ENCODE measurements at regions not wholly inside any gene's neighbourhood (a gene's known extent, or its start where the extent isn't known, plus 50 kb on each side); places are given as distances from the start of the nearest gene placed in this dataset.

DNA sequence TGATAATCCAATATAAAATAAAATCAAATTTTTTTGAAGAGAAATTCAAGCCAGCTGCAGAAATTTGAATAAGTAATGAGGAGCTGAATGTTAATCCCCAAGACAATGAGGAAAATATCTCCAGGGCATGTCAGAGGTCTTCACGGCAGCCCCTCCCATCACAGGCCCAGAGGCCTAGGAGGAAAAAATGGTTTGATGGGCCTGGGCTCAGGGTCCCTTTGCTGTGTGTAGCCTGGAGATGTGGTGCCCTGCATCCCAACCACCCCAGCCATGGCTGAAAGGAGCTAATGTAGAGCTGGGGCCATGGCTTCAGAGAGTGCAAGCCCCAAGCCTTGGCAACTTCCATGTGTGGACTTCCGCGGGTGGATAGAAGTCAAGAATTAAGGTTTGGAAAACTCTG, 618.3 kb downstream of the TAF11L14 start:
- DNase-seq, result no peak
- in situ Hi-C loops (cut with MboI; ENCODE audit: low pct_unique_long_range_greater_than_20kb, low sequenced_read_pairs), result no loop called here

GRCh38 chr5:18264126-18264882, 630.0 kb downstream of the TAF11L14 start:
- no peak for DNase-seq
- in situ Hi-C loops (cut with MboI; ENCODE audit: low pct_unique_long_range_greater_than_20kb, low sequenced_read_pairs), result no loop called here

DNA sequence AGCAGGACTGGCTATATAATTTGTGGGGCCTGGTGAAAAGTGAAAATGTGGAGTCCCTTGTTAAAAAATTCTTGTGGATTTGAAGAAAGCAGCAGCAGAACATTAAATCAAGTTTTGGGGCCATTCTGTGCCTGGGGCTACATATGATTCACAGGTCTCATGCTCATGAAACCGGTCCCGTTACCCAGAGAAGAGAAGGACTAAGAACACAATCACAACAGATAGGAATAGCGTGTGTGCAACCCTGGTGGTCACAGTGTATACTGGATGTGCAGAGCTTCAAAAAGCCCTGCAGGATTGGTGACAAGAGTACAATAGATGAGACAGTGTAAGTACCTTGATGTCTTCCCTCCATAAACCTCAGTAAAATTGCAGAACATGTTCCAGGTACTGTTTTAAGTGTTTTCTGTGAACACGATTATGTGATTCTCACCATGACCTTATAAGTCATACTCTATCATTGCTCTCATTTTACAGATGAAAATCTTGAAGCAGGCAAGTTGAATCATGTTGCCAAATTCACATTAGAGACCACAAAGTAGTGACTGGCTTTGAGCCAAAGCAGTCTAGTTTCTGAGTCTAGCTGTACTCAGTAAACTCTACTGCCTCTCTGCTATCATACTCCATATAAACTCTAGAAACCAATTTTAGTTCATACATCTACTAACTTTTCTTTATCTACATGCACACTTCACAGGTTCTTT, 636.5 kb downstream of the TAF11L14 start:
- in situ Hi-C loops (cut with MboI; ENCODE audit: low pct_unique_long_range_greater_than_20kb, low sequenced_read_pairs), result no loop called here
- no peak for DNase-seq

DNA sequence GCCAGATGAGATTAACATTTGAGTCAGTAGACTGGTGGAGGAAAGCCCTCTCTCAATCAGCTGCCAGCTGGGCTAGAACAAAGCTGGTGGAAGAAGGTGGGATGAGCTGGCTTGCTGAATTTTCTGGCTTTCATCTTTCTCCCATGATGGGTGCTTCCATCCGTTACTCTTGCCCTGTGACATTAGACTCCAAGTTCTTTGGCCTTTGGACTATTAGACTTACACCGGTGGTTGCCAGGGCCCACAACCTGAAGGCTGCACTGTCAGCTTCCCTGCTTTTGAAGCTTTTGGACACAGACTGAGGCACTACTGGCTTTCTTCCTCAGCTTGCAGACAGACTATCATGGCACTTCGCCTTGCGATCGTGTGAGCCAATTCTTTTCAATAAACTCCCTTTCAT, 642.7 kb downstream of the TAF11L14 start:
- no peak for DNase-seq
- in situ Hi-C loops (cut with MboI; ENCODE audit: low pct_unique_long_range_greater_than_20kb, low sequenced_read_pairs), result loop anchor here (25.0 kb wide), 1 partner anchor 1065 kb away; the partner anchor contains the start of gene BASP1

GRCh38 chr5:18281947-18282581, 647.8 kb downstream of the TAF11L14 start:
- peak; percentile 26 for DNase-seq
- in situ Hi-C loops (cut with MboI; ENCODE audit: low pct_unique_long_range_greater_than_20kb, low sequenced_read_pairs), result loop anchor here (25.0 kb wide), 1 partner anchor 1070 kb away; the partner anchor contains the start of gene BASP1

DNA sequence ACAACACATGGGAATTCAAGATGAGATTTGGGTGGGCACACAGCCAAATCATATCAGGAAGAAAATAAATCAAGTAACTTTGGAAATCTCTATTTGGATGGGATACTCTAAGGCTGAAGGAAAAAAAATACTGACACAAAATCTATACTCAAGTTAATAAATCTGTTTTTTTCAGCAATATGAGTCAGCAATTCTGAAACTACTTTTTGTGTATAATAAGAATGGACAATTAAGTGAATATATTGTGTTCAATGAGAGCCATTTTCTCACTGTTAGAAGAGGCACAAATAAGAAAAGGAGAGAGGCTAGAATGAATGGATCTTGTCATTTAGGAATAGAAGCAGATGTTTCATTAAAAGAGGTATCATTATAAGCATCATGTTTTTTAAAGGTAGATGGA, 651.0 kb downstream of the TAF11L14 start:
- in situ Hi-C loops (cut with MboI; ENCODE audit: low pct_unique_long_range_greater_than_20kb, low sequenced_read_pairs), result loop anchor here (25.0 kb wide), 1 partner anchor 1073 kb away; the partner anchor contains the start of gene BASP1
- DNase-seq, result no peak

DNA sequence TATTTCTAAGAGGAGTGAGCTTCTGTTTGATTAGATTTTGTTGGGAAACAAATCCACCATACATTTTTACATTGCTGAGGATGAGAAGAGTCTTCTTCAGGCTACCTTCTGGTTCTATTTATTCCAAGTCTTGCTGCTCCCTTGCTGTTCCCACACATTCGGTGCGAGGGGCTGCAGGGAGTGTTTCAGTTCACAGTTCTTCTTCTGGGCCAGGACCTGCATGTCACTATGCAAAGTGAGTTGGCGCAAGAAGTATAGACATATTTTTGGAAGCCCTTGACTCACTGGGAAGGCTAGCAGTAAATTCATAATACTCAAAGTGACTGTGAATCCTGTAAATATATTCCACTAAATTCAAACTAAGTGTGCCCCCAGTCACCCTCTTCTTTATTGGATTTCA, 657.9 kb downstream of the TAF11L14 start:
- no peak for DNase-seq
- in situ Hi-C loops (cut with MboI; ENCODE audit: low pct_unique_long_range_greater_than_20kb, low sequenced_read_pairs), result loop anchor here (25.0 kb wide), 1 partner anchor 1080 kb away; the partner anchor contains the start of gene BASP1

DNA sequence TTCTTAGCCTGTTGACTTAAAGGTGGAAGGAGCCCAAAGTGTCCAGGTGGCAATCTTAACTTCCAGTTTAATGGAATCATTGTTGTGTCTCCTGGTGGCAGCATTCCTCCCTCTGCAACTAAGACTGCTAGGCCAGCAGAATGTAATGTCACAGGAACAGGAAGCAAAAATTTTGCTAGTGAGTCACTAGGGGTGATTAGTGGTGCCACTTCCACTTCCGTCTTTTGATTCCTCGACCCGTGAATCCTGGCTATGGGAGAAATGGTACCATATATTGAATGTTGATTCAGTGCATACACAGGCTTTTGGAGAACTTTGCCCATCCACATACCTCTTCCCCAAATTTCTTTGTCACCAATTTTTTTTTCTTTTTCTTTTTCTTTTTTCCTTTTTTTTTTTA, 661.4 kb downstream of the TAF11L14 start:
- in situ Hi-C loops (cut with MboI; ENCODE audit: low pct_unique_long_range_greater_than_20kb, low sequenced_read_pairs), result loop anchor here (25.0 kb wide), 1 partner anchor 1083 kb away; the partner anchor contains the start of gene BASP1
- peak; percentile 2 for DNase-seq

DNA sequence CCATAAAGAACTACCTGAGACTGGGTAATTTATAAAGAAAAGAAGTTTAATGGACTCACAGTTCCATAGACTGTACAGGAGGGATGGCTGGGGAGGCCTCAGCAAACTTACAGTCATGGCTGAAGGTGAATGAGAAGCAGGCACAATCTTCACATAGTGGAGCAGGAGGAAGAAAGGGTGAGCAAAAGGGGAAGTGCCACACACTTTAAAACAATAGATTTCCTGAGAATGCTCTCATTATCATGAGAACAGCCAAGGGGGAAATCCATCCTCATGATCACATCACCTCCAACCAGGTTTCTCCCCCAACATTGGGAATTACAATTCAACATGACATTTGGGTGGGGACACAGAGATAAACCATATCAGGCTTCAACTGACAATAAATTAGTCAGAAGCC, 664.9 kb downstream of the TAF11L14 start:
- in situ Hi-C loops (cut with MboI; ENCODE audit: low pct_unique_long_range_greater_than_20kb, low sequenced_read_pairs), result loop anchor here (25.0 kb wide), 1 partner anchor 1087 kb away; the partner anchor contains the start of gene BASP1
- DNase-seq, result peak; percentile 27

DNA sequence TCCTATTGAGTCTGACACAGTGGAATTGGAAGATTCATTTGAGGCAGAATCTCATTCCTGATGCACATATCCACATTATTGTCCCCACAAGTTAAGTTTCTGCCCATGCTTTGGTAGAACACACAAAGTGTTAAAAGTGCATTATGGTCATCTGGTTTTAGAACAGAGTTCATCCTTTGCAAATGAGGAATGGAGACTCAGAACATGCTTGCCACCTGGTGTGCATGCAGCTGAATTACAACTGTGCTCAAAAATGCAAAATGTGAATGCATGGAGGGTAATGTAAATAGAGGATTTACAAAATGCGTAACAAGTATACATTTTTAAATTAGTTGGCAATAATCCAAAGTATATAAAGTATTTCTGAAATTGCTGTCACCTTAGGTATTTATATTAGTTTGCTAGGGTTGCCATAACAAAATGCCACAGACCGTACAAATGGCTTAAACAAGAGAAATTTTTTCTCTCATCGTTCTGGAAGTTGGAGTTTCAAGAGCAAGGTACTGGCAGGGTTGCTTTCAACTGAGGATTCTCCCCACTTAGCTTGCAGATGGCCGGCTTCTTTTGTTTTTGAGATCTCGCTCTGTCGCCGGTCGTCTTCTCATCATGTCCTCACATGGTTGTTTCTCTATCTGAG, 671.1 kb downstream of the TAF11L14 start:
- DNase-seq, result peak; percentile 44
- in situ Hi-C loops (cut with MboI; ENCODE audit: low pct_unique_long_range_greater_than_20kb, low sequenced_read_pairs), result no loop called here

GRCh38 chr5:18311266-18311665, 677.0 kb downstream of the TAF11L14 start:
- in situ Hi-C loops (cut with MboI; ENCODE audit: low pct_unique_long_range_greater_than_20kb, low sequenced_read_pairs), result no loop called here
- no peak for DNase-seq

DNA sequence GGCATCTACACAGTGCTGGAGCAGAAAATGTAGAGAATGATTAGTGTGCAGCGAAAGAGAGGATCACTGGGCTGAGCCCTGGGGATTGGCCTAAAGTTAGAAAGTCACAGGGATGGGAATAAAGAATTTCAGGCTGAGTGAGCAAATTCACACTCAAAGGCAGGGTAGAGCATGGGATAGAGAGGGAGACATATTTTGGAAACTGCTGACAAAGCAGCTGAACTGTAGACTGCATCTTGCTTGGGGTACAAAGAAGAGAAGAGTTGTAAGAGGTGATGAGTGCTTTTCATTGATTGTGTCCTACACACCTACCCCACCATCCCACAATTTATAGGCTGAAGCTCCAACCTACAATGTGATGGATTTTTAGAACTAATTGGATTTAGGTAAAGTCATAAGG, 677.8 kb downstream of the TAF11L14 start:
- in situ Hi-C loops (cut with MboI; ENCODE audit: low pct_unique_long_range_greater_than_20kb, low sequenced_read_pairs), result no loop called here
- no peak for DNase-seq

DNA sequence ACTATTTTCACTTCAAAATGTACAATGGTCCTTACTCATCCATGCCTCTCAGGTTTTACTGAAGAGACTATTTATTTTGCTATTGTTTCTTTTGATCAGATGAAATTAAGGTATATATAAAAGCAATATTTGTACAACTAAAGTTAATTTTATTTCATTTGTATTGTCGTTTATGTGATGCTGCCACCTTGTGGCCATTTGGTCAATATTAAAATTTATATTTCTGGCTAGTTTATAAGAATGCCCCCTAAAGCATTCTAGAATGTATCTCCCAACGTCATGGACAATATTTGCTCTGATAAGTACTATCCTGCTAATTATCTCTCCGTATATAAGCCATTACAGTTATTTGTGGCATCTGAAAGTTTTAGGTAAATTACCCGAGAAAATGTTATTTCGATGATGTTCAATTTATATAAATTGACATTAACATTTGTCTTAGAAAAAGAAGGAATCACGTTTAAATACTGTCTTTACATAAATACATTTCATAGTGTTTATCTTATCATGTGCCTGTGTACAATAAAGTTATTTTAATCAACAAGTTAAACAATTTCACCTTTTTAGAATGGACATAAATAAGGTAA, 680.0 kb downstream of the TAF11L14 start:
- peak; percentile 20 for DNase-seq
- in situ Hi-C loops (cut with MboI; ENCODE audit: low pct_unique_long_range_greater_than_20kb, low sequenced_read_pairs), result no loop called here

GRCh38 chr5:18321262-18321942, 687.1 kb downstream of the TAF11L14 start:
- in situ Hi-C loops (cut with MboI; ENCODE audit: low pct_unique_long_range_greater_than_20kb, low sequenced_read_pairs), result no loop called here
- DNase-seq, result no peak

DNA sequence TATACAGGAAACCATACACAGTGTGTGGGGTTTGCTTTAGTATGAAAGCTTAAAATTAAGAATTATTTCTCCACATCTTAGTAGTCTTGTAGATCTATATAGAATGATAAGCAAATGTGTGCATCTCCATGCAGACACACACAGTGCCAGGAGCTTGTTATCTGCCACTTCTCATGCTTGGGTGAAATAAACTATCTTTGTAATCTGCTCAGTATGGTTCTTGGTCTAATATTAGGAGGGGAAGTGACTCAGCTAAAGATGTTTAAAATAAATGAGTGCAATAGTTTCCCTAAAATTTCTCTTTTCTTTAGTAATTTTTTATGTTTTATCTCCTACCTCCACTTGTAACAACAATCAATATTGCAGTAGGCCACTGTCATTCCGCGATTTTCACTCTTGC, 689.6 kb downstream of the TAF11L14 start:
- in situ Hi-C loops (cut with MboI; ENCODE audit: low pct_unique_long_range_greater_than_20kb, low sequenced_read_pairs), result no loop called here
- DNase-seq, result no peak

GRCh38 chr5:18325431-18325830, 691.2 kb downstream of the TAF11L14 start:
- no peak for DNase-seq
- in situ Hi-C loops (cut with MboI; ENCODE audit: low pct_unique_long_range_greater_than_20kb, low sequenced_read_pairs), result no loop called here

DNA sequence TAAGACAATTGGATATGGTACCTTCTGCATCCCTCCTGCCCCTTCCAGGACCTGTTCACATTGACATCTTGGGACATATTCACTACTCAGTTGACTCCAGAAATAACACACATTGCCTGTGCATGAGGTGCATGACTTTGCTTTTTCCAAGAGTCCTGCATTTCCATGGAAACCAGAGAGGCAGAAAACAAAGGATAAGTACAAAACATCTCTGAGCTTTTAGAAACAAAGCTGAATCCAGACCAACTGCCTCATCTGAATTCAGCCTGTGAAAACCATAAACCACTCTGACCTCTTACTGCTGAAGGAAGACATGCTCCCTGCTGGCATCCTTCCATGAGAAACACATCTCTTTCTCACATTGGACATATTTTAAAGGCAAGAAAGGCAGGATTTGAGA, 695.1 kb downstream of the TAF11L14 start:
- DNase-seq, result no peak
- in situ Hi-C loops (cut with MboI; ENCODE audit: low pct_unique_long_range_greater_than_20kb, low sequenced_read_pairs), result no loop called here

- in situ Hi-C loops (cut with MboI; ENCODE audit: low pct_unique_long_range_greater_than_20kb, low sequenced_read_pairs), result no loop called here
- no peak for DNase-seq
These were observed 699.6 kb downstream of the TAF11L14 start for GRCh38 chr5:18333841-18334240.

DNA sequence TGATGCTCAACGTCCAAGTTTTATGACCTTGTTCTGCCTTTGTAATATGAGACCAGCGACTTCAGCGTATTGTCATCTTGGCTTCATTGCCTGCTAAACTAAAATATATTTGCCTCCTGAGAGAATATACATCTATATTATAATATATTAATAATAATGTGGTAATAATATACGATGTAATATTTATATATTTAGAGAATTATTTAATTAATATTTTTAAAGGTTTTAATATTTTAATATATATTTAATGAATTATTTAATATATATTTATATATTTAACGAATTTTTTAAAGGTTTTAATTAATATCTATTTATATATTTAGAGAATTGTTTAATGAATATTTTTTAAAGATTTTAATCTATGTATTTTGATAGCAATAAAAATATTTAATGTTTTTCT, 700.7 kb downstream of the TAF11L14 start:
- DNase-seq, result no peak
- in situ Hi-C loops (cut with MboI; ENCODE audit: low pct_unique_long_range_greater_than_20kb, low sequenced_read_pairs), result no loop called here

Measured in KBM-7 (cell line).